Keratinocyte (primary cell): ENCODE measurements at regions not wholly inside any gene's neighbourhood (a gene's known extent, or its start where the extent isn't known, plus 50 kb on each side); places are given as distances from the start of the nearest gene placed in this dataset.

Experiments used
- CTCF ChIP-seq, 3 experiments: IDR thresholded peaks in 1 of 3; conservative IDR thresholded peaks in 1 of 3; optimal IDR thresholded peaks in 1 of 3; 2 replicates in 2 of 3; 3 replicates in 1 of 3; pipeline versions ENCODE3 to v1.5.1; 2011; ENCODE audit warnings: low read length in 3 of 3, mild to moderate bottlenecking in 3 of 3, moderate library complexity in 2 of 3, control low read depth in 1 of 3, inconsistent platforms in 1 of 3; ENCODE audit not compliant: insufficient read depth in 2 of 3; ENCODE audit errors: extremely low read depth in 1 of 3
- EZH2 ChIP-seq: IDR thresholded peaks from one replicate; pipeline ENCODE4 v1.6.1; 2012; ENCODE audit warnings: inconsistent platforms, mild to moderate bottlenecking, low read length, moderate library complexity

GRCh38 chr6:2378891-2379652 lies 133.7 kb upstream of the GMDS start:
- TF ChIP-seq CTCF (optimal IDR thresholded peaks at IDR 0.05 in 1 of 3, IDR thresholded peaks at IDR 0.05 in 1 of 3, conservative IDR thresholded peaks at IDR 0.05 in 1 of 3; ENCODE audit: extremely low read depth in 1 of 3, insufficient read depth in 2 of 3, low read length in 3 of 3) = no peak
- no peak for TF ChIP-seq EZH2
